ENCODE measurements at regions not wholly inside any gene's neighbourhood (a gene's known extent, or its start where the extent isn't known, plus 50 kb on each side); places are given as distances from the start of the nearest gene placed in this dataset.

DNA sequence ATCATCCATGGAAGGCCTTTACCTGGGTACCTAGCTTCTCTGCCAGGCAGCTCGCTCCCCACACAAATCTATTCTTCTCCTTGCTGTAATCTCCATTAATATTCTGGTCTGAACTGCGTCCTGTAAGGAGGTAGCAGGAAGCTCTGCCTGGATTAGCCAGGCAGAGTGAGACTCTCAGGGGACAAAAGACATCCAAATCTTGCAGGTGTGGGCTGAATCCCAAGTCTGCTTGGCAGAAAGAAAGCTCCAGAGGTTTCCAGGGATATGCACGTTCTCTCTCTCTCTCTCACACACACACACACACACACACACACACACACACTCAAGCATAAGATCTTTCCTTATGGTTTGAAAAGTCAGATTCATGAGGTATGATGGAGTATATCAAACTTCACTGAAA is 66.5 kb downstream of the THNSL2 start:
- ChIA-PET CTCF (no interaction called here), POLR2A (no interaction called here)
- ATAC-seq (ENCODE audit: poor library complexity) (no peak), DNase-seq (no peak)
- no peaks in the 10 kb centered on the region for H3K9me3 Mint-ChIP-seq
- H3K9me3 ChIP-seq (ENCODE audit: control insufficient read depth in 1 of 2, insufficient read depth in 1 of 2, low read length in 2 of 2), result no peaks in the 10 kb centered on the region
- H3K36me3 ChIP-seq (ENCODE audit: insufficient read depth, low read length), result no peaks in the 10 kb centered on the region
- TF ChIP-seq, protein P1, sequence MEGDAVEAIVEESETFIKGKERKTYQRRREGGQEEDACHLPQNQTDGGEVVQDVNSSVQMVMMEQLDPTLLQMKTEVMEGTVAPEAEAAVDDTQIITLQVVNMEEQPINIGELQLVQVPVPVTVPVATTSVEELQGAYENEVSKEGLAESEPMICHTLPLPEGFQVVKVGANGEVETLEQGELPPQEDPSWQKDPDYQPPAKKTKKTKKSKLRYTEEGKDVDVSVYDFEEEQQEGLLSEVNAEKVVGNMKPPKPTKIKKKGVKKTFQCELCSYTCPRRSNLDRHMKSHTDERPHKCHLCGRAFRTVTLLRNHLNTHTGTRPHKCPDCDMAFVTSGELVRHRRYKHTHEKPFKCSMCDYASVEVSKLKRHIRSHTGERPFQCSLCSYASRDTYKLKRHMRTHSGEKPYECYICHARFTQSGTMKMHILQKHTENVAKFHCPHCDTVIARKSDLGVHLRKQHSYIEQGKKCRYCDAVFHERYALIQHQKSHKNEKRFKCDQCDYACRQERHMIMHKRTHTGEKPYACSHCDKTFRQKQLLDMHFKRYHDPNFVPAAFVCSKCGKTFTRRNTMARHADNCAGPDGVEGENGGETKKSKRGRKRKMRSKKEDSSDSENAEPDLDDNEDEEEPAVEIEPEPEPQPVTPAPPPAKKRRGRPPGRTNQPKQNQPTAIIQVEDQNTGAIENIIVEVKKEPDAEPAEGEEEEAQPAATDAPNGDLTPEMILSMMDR (IDR thresholded peaks at IDR 0.05), result no peak
- H3K27me3 Mint-ChIP-seq, result peaks cover 9% of the 10 kb centered on the region
- no peaks in the 10 kb centered on the region for H3K4me1 ChIP-seq (ENCODE audit: insufficient read depth, low read length)
- no peak overlapping the region for H3K27ac ChIP-seq (ENCODE audit: low read depth in 1 of 2, low read length in 2 of 2)
- H3K27ac Mint-ChIP-seq, result no peak overlapping the region
- no peaks in the 10 kb centered on the region for H3K36me3 Mint-ChIP-seq (ENCODE audit: low read depth)
- no peaks in the 10 kb centered on the region for H3K4me1 Mint-ChIP-seq (ENCODE audit: low read depth)
- H3K4me3 ChIP-seq (ENCODE audit: low read length), result no peak overlapping the region
- peaks cover 0 to 4% of the 10 kb centered on the region in 2 experiments for H3K27me3 ChIP-seq (ENCODE audit: control insufficient read depth in 1 of 2, insufficient read depth in 2 of 2, low read length in 2 of 2)
- H3K4me3 Mint-ChIP-seq, result no peak overlapping the region
- intact Hi-C loops (cut with DNase I, micrococcal nuclease), result no loop called here
